GM12873 (cell line): ENCODE measurements at regions not wholly inside any gene's neighbourhood (a gene's known extent, or its start where the extent isn't known, plus 50 kb on each side); places are given as distances from the start of the nearest gene placed in this dataset.

Experiments
- CTCF ChIP-seq: IDR thresholded peaks from 2 replicates; pipeline ENCODE4 v1.5.1; 2012; ENCODE audit warnings: low read depth, mild to moderate bottlenecking, moderate library complexity, low read length, control low read depth; ENCODE audit not compliant: insufficient read depth; ENCODE audit errors: missing control alignments

GRCh38 chr12:127425474-127425873 is 841.5 kb upstream of the TMEM132C start:
- no peak for TF ChIP-seq CTCF

- no peak for TF ChIP-seq CTCF
Measured at GRCh38 chr12:127428420-127428819, 838.5 kb upstream of the TMEM132C start.

- TF ChIP-seq CTCF = no peak
Measured at GRCh38 chr12:127429551-127430285, 837.3 kb upstream of the TMEM132C start.

- no peak for TF ChIP-seq CTCF
Measured at GRCh38 chr12:127430401-127430800, 836.6 kb upstream of the TMEM132C start.

- TF ChIP-seq CTCF = no peak
Measured at GRCh38 chr12:127431177-127431576, 835.8 kb upstream of the TMEM132C start.

- TF ChIP-seq CTCF = no peak
Measured at GRCh38 chr12:127431594-127431993, 835.4 kb upstream of the TMEM132C start.

- TF ChIP-seq CTCF = no peak
Measured at GRCh38 chr12:127435439-127435838, 831.5 kb upstream of the TMEM132C start.
